GM20000 (cell line): ENCODE measurements at regions not wholly inside any gene's neighbourhood (a gene's known extent, or its start where the extent isn't known, plus 50 kb on each side); places are given as distances from the start of the nearest gene placed in this dataset.
"Not testable (repeated sequence)": the region's sequence is repeated elsewhere in the genome, so short reads cannot be mapped to it uniquely, and the experiment has no call there.

Source experiments
- DNase-seq: peaks from one replicate; pipeline ENCODE4 v3.0.0; 2012; ENCODE audit warnings: low spot score
- CTCF ChIP-seq: IDR thresholded peaks from 2 replicates; pipeline ENCODE4 v1.5.1; 2012; ENCODE audit warnings: mild to moderate bottlenecking, control low read depth; ENCODE audit errors: extremely low read depth, missing control alignments

DNA sequence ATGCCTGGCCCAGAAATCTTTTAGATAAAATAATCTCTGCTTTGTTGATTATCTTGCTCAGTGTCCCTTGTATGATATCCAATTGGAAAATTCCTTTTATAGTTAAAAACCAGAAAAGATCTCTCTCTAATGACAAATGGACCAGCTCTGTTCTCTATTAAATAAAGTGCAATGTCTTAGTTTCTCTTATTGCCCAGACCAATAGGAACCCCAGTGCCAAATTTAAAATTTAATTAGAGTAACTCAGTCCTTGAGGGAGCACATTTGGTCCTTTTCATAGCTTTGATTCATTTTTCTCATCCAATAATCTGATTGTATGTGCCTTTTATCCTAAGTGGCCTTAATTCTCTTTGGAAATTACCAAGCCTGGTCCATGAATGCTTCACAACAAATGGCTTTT lies 158.9 kb upstream of the FOXK1 start:
- no peak for DNase-seq
- TF ChIP-seq CTCF = no peak

- TF ChIP-seq CTCF = no peak
- DNase-seq = no peak
These were observed 158.2 kb upstream of the FOXK1 start for GRCh38 chr7:4523873-4524272.

DNA sequence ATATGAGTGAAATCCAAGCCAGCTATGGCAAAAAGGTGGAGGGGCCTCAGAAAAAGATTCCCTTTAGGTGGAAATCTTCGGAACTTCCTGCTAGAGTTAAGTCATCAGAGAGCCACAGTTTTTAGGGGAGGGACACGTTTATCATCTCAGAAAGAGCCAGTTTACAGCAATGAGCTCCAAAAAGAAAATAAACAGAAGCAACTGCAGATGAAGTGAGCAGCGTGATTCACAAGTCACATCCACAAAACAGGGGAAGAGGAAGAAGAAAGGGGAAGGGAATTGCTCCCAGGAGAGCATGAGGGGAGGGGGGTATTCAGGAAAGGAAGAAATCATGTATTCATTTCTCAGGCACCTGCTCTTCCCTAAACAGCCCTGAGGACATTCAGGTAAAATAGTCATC lies 156.2 kb upstream of the FOXK1 start:
- DNase-seq = no peak
- TF ChIP-seq CTCF = no peak

DNA sequence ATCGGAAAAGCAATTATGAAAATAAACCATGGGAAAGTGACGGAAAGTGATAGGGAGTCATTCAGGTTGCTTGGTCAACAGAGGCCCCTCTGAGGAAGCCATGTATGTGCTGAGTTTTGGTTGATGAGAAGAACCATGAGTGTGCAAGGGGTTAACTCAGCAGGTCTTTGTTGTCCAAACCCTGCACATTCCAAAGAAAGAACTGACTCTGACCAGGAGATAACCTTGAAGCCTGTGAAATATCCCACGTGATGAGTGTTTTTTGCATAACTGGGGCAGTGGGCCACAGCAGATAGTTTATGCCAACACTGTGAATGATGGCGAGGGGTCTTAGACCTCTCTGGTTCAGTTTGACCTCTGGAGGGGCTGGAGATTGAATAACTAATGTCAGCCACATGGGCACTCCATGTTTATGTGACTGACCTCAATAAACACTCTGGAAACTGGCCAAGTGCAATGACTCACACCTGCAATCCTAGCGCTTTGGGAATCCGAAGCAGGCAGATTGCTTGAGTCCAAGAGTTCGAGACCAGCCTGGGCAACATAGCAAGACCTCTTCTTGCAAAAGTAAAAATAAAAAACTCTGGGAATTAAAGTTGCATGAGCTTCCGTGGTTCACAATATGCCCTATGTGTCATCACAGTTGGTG lies 154.0 kb upstream of the FOXK1 start:
- TF ChIP-seq CTCF = no peak
- DNase-seq = no peak

DNA sequence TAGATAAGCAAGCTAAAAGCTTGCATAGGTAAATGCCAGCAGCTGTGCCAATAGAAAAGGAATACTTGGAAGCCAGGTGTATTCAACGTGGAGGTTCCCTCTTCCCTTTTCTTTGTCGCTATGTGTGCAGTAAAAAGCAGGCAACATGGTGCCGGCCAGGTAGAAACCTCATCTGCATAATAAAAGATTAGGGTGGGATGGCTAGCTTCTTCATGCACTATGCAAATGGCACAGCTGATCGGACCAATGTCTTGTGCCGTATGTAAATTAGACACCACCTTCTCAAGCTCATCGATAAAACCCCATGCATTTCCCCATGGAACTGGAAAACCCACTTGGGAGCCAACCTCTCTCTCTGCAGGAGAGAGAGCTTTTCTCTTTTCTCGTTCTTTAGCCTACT lies 150.9 kb upstream of the FOXK1 start:
- no peak for TF ChIP-seq CTCF
- DNase-seq = no peak

GRCh38 chr7:4533339-4533738 lies 148.8 kb upstream of the FOXK1 start:
- DNase-seq = not testable (repeated sequence)

DNA sequence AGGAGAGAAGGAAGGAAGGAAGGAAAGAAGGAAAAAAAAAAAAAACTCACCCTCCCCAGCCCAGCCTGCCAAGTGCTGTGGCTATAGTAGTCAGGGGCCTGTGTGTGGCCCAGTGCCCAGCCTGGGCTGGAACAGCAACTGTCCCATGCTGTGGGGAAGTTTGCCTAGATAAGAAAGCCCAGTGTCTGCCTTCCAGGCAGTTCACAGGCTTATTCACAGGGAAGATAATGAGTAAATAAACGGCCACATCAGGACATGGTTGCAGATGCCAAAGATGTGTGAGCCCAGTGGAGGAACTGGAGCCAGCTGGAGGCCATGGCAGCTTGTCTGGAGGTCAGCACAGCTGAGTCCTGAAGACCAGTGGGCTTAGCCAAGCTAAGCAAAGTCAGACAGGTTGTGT lies 132.4 kb upstream of the FOXK1 start:
- no peak for TF ChIP-seq CTCF
- DNase-seq = no peak

DNA sequence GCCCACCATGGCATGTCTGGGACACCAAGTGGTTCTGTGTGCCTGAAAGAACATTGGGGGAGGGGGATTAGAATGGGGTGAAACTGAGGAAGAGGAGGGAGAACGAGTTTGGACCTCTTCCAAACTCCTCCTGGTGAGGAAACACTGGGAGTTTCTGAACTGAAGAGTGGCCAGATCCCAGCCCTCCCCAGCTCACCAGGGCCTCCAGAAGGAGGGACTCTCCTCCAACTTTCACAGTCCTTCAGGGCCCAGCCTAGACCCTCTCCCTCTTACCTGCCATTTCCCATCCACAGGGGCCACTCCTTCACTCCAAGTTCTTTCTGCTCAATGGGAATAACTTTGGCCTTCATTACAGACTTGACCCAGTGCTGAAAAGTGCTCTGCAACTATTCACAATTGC lies 132.0 kb upstream of the FOXK1 start:
- no peak for TF ChIP-seq CTCF
- DNase-seq = no peak
